GM12801 (cell line): ENCODE measurements at regions not wholly inside any gene's neighbourhood (a gene's known extent, or its start where the extent isn't known, plus 50 kb on each side); places are given as distances from the start of the nearest gene placed in this dataset.

ENCODE experiments used
- TF ChIP-seq, protein P1 (sequence below): IDR thresholded peaks from one replicate; pipeline ENCODE4 v1.5.1; 2011; ENCODE audit warnings: control low read depth; ENCODE audit not compliant: insufficient read length; ENCODE audit errors: extremely low read depth

DNA sequence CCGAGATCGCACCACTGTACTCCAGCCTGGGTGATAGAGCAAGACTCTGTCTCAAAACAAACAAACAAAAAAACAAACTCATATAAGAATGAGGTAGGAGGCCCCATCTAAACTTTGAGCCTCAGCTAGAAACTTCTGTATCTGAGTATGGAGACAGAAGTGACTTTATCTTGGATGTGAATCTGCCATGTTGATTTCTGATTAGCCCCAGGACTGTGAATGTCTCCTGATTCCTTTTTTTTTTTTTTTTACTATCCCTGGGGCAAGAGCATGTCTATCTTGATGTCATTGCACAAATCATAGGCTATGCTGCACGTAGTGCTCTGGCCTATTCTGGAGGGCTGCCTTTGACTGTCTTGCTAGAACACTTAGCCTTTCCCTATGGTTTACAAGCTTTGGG, 211.0 kb downstream of the PTPRU start:
- TF ChIP-seq, protein P1, sequence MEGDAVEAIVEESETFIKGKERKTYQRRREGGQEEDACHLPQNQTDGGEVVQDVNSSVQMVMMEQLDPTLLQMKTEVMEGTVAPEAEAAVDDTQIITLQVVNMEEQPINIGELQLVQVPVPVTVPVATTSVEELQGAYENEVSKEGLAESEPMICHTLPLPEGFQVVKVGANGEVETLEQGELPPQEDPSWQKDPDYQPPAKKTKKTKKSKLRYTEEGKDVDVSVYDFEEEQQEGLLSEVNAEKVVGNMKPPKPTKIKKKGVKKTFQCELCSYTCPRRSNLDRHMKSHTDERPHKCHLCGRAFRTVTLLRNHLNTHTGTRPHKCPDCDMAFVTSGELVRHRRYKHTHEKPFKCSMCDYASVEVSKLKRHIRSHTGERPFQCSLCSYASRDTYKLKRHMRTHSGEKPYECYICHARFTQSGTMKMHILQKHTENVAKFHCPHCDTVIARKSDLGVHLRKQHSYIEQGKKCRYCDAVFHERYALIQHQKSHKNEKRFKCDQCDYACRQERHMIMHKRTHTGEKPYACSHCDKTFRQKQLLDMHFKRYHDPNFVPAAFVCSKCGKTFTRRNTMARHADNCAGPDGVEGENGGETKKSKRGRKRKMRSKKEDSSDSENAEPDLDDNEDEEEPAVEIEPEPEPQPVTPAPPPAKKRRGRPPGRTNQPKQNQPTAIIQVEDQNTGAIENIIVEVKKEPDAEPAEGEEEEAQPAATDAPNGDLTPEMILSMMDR, result no peak

DNA sequence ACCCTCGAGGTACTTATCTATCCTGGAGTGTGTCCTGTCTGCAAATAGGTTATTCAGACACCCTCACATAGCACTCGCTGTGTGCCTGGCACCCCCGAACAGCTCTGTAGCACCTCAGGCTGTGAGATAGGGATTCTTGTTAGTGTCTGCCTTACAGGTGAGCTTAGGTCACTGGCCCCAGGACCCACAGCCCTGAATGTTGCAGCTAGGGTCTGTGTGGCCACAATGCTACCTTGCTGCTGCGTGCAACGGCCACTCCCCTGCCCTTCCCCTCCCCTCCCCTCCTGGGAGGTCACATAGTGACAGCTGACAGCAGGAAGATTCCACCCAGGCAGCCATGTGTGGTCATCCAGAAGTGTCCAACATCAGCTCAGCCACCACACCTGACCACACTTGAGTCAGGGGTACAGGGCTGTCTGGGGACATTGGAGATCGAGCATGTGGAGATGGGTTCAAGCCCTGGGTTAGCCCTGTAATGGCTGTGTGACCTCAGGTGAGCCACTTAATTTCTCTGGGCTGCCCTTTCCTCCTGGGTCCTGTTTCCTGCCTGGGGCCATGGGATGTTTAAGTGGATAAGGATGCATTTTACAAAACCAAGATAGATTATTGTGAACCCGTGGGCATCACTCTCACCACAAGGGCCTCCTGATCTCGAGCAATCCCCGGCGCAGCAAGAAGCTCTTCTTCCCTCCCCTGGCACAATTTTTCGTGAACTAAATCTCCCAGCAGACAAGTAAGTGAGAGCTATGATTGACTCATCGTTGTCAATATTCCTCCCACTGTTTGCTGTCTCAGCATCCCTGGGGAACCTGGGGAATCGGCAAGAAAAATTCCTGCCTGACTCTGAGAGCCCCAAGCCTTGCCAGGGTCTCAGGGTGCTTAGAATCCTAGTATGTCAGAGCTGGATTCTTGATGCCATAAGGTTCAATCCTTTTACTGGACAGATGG, 208.7 kb downstream of the PTPRU start:
- TF ChIP-seq, protein P1, result no peak

DNA sequence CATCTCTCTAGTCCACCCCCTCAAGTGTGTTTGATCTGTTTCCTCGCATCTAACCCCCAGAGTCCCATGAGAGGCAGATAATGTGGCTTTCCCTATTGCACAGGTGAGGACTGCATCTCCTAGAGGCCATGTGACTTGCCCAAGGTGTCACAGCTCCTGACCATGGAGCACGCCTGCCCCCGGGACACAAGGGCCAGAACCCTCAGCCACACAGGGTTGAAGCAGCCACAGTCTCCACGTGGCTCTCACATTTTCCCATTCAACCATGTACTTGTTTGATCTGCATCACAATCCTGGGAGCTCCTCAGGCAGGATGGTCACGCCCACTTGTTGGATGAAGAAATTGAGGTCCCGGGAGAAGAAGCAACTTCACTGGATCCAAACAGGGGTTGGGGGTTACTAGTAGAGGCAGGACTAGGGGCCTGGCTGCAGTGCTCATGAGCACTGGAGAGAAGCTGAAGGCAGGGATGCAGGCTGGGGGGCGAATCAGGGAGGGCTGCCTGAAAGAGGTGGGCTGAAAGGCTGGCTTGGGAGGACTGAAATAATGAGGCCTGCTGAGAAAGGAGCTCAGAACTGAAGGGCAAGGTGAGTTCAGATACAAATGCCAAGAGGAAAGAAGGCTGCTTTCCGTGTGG, 207.9 kb downstream of the PTPRU start:
- TF ChIP-seq, protein P1, result no peak

DNA sequence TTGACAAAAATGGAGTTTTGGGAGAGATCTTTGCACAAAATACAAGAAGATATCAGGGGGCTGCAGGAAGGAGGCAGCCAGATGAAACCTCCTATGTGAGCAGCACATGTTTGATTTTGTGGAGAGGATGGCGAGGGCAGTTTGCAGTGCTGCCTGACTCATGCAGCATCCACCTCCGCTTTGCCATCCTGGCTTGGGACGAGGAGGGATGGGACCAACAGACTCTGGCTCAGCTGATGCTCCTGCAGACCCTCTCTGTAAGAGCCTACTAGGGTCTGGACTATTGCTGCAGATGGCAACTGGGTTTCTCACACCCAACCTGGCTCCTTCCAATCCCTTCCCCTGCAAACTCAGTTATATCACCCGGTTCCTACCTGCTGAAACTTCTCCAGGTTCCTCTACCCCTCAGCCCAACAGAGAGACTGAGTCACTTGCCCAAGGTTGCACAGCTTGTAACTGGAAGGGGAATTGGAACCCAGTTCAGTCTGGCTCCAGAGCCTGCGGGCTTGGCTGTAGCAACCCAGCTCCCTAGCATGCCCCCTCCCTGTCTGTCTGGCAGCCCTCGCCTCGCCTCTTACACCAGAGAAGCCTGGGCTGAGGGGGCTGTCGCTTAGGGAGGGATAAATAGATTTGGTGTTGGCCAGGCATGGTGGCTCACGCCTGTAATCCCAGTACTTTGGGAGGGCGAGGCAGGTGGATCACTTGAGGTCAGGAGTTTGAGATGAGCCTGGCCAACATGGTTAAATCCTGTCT, 205.8 kb downstream of the PTPRU start:
- TF ChIP-seq, protein P1, result no peak

DNA sequence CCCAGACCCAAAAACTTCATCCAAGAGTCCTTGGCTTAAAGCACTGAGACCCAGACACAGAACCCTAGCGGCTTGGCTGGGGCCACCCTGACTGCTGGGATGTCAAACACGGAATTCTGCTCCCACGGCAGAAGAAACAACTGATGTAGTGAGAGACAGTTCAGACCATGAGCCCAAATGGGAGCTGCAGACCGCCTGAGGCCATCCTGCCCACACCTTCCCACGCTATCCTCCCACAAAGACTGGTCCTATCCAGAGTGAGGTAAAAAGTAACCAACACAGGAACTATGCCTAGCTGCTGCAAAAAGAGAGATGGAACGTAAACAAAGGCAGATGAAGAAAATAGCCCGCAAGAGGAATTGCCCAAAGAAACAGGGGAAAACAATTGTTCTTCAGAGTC, 203.3 kb downstream of the PTPRU start:
- TF ChIP-seq, protein P1, result no peak

DNA sequence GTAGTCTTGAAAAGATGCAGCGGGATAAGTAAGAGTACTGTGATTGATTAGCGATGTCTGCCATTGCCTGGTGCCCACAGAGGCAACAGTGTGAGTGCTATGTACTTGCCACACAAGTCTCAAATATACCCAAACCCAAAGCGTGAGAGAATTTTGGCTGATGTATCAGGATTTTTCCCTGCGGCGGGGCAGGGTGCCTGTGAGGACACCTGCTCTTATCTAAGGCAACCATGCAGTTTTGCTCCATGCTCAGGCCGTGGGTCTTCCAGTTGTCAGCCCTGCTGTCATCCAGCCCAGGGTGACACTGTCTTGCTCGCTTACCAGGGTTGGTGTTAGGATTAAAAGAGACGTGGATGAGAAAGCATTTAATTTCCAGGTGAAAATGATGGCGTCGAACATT, 202.7 kb downstream of the PTPRU start:
- TF ChIP-seq, protein P1, result no peak

DNA sequence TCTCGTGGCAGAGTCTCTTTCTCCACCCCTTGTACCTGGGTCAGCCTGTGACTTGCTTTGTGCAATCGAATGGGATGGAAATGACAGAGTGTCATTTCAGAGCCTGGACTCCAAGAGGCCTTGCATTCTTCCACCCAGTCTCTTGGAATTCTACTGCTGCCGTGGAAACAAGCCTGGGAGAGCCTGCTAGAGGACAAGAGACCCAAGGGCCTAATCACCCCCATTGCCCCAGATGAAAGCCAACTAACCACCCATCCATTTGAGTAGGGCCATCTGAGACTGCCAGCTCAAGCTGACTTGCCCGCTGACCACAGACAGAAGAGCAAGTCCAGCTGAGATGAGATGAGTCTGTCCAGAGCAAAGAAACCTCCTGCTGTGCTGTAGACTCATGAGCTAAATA, 201.6 kb downstream of the PTPRU start:
- TF ChIP-seq, protein P1, result no peak
